ENCODE measurements at regions not wholly inside any gene's neighbourhood (a gene's known extent, or its start where the extent isn't known, plus 50 kb on each side); places are given as distances from the start of the nearest gene placed in this dataset.

- Histone ChIP-seq H3K4me3 (no peak overlapping the region), H3K27me3 (no peaks in the 10 kb centered on the region), H3K36me3 (no peaks in the 10 kb centered on the region), H3K4me1 (no peaks in the 10 kb centered on the region), H3K9me3 (no peaks in the 10 kb centered on the region), H3K27ac (no peak overlapping the region)
- intact Hi-C loops (cut with DNase I), result no loop called here
- no peak for DNase-seq
- WGBS, 2 donors, result 77 to 86% methylated on average over 2 of the region's 2 CpGs
- TF ChIP-seq POLR2AphosphoS5 (IDR thresholded peaks at IDR 0.05) (no peak), POLR2A (IDR thresholded peaks at IDR 0.05) (no peak), EP300 (IDR thresholded peaks at IDR 0.05) (no peak)
- TF ChIP-seq, protein P1, sequence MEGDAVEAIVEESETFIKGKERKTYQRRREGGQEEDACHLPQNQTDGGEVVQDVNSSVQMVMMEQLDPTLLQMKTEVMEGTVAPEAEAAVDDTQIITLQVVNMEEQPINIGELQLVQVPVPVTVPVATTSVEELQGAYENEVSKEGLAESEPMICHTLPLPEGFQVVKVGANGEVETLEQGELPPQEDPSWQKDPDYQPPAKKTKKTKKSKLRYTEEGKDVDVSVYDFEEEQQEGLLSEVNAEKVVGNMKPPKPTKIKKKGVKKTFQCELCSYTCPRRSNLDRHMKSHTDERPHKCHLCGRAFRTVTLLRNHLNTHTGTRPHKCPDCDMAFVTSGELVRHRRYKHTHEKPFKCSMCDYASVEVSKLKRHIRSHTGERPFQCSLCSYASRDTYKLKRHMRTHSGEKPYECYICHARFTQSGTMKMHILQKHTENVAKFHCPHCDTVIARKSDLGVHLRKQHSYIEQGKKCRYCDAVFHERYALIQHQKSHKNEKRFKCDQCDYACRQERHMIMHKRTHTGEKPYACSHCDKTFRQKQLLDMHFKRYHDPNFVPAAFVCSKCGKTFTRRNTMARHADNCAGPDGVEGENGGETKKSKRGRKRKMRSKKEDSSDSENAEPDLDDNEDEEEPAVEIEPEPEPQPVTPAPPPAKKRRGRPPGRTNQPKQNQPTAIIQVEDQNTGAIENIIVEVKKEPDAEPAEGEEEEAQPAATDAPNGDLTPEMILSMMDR (IDR thresholded peaks at IDR 0.05), result no peak
These were observed 191.3 kb upstream of the PFKP start for GRCh38 chr10:2876032-2876431.

GRCh38 chr10:2874963-2875362 is 192.4 kb upstream of the PFKP start:
- WGBS, 2 donors, result 56 to 67% methylated on average over 6 of the region's 6 CpGs
- intact Hi-C loops (cut with DNase I), result no loop called here
- no peaks in the 10 kb centered on the region for H3K36me3 ChIP-seq
- no peak overlapping the region for H3K4me3 ChIP-seq
- H3K27ac ChIP-seq, result no peak overlapping the region
- no peaks in the 10 kb centered on the region for H3K4me1 ChIP-seq
- no peaks in the 10 kb centered on the region for H3K9me3 ChIP-seq
- no peaks in the 10 kb centered on the region for H3K27me3 ChIP-seq
- TF ChIP-seq, protein P1 (IDR thresholded peaks at IDR 0.05), result no peak
- TF ChIP-seq POLR2A (IDR thresholded peaks at IDR 0.05) (no peak), POLR2AphosphoS5 (IDR thresholded peaks at IDR 0.05) (no peak), EP300 (IDR thresholded peaks at IDR 0.05) (no peak)
- no peak for DNase-seq

DNA sequence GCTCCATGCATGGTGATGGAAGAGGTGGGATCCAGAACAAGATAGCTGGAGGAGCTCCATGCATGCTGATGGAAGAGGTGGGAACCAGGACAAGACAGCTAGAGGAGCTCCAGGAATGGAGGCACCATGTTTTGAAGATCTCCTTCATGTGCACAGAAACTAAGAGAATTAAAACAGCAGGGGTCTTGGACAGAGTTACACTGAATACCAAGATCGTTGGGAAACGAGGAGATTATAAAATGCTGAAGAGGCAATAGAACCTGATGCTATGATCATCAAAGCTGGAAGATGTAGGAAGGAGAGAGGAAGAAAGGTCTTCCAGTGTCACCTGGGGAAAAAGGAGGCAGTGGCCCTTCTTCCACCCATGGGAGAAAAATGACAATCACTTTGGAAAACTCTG is 193.6 kb upstream of the PFKP start:
- Histone ChIP-seq H3K27ac (no peak overlapping the region), H3K9me3 (no peaks in the 10 kb centered on the region), H3K4me3 (no peak overlapping the region), H3K27me3 (no peaks in the 10 kb centered on the region), H3K4me1 (no peaks in the 10 kb centered on the region), H3K36me3 (no peaks in the 10 kb centered on the region)
- DNase-seq, result no peak
- intact Hi-C loops (cut with DNase I), result no loop called here
- WGBS, 2 donors, result 81 to 84% methylated on average over 2 of the region's 2 CpGs
- no peak for TF ChIP-seq POLR2AphosphoS5 (IDR thresholded peaks at IDR 0.05)
- TF ChIP-seq, protein P1 (IDR thresholded peaks at IDR 0.05), result no peak
- no peak for TF ChIP-seq POLR2A (IDR thresholded peaks at IDR 0.05)
- TF ChIP-seq EP300 (IDR thresholded peaks at IDR 0.05), result no peak

GRCh38 chr10:2871673-2872219 is 195.6 kb upstream of the PFKP start:
- Histone ChIP-seq H3K4me1 (no peaks in the 10 kb centered on the region), H3K4me3 (no peak overlapping the region), H3K9me3 (no peaks in the 10 kb centered on the region), H3K27ac (no peak overlapping the region), H3K36me3 (no peaks in the 10 kb centered on the region), H3K27me3 (peaks cover 0 to 3% (median 0%) of the 10 kb centered on the region in 3 donors)
- intact Hi-C loops (cut with DNase I), result no loop called here
- DNase-seq, result no peak
- TF ChIP-seq EP300 (IDR thresholded peaks at IDR 0.05), result no peak
- 71 to 75% methylated on average over 2 of the region's 2 CpGs for WGBS, 2 donors

GRCh38 chr10:2870654-2871053 is 196.7 kb upstream of the PFKP start:
- intact Hi-C loops (cut with DNase I), result no loop called here
- H3K4me1 ChIP-seq, result no peaks in the 10 kb centered on the region
- peaks cover 0 to 3% (median 0%) of the 10 kb centered on the region in 3 donors for H3K27me3 ChIP-seq
- H3K9me3 ChIP-seq, result no peaks in the 10 kb centered on the region
- no peak overlapping the region for H3K27ac ChIP-seq
- H3K36me3 ChIP-seq, result no peaks in the 10 kb centered on the region
- H3K4me3 ChIP-seq, result no peak overlapping the region
- no peak for DNase-seq
- TF ChIP-seq POLR2A (IDR thresholded peaks at IDR 0.05), result no peak
- no peak for TF ChIP-seq EP300 (IDR thresholded peaks at IDR 0.05)
- no peak for TF ChIP-seq POLR2AphosphoS5 (IDR thresholded peaks at IDR 0.05)
- TF ChIP-seq, protein P1 (IDR thresholded peaks at IDR 0.05), result no peak
- 81 to 82% methylated on average over 4 of the region's 4 CpGs for WGBS, 2 donors

Data from sigmoid colon (tissue), 6 donors.